Endothelial cell (in vitro differentiated cells): ENCODE measurements at regions not wholly inside any gene's neighbourhood (a gene's known extent, or its start where the extent isn't known, plus 50 kb on each side); places are given as distances from the start of the nearest gene placed in this dataset.
"Not testable (repeated sequence)": the region's sequence is repeated elsewhere in the genome, so short reads cannot be mapped to it uniquely, and the experiment has no call there.

ENCODE experiments used
- DNase-seq: peaks from one replicate; pipeline ENCODE4 v3.0.0; 2021; ENCODE audit warnings: low spot score
- H3K27ac Mint-ChIP-seq: one replicate; pipeline ENCODE4 v1.8.0; 2021; ENCODE audit warnings: mixed read lengths, inconsistent platforms; ENCODE audit not compliant: unreplicated experiment
- H3K27me3 Mint-ChIP-seq: one replicate; pipeline ENCODE4 v1.8.0; 2021; ENCODE audit warnings: mild to moderate bottlenecking, moderate library complexity, mixed read lengths, inconsistent platforms; ENCODE audit not compliant: unreplicated experiment
- H3K36me3 Mint-ChIP-seq: one replicate; pipeline ENCODE4 v1.8.0; 2021; ENCODE audit warnings: mild to moderate bottlenecking, low read depth, mixed read lengths, inconsistent platforms; ENCODE audit not compliant: unreplicated experiment
- H3K4me1 Mint-ChIP-seq: one replicate; pipeline ENCODE4 v1.8.0; 2021; ENCODE audit warnings: mild to moderate bottlenecking, mixed read lengths, inconsistent platforms; ENCODE audit not compliant: unreplicated experiment
- H3K4me3 Mint-ChIP-seq: one replicate; pipeline ENCODE4 v1.8.0; 2021; ENCODE audit warnings: mild to moderate bottlenecking, mixed read lengths, inconsistent platforms; ENCODE audit not compliant: unreplicated experiment
- H3K9me3 Mint-ChIP-seq: one replicate; pipeline ENCODE4 v1.8.0; 2021; ENCODE audit warnings: mixed read lengths, inconsistent platforms; ENCODE audit not compliant: unreplicated experiment
- CTCF ChIP-seq: fragments of 200-600 bp; sonication (generic); IDR thresholded peaks from one replicate; pipeline ENCODE4 v1.5.0; 2021; ENCODE audit warnings: antibody characterized with exemption; ENCODE audit not compliant: unreplicated experiment

GRCh38 chr12:25682421-25682820 lies 129.3 kb upstream of the LMNTD1 start:
- Mint-ChIP-seq H3K9me3 (no peaks in the 10 kb centered on the region), H3K27me3 (peaks cover 2% of the 10 kb centered on the region), H3K4me3 (no peak overlapping the region), H3K36me3 (no peaks in the 10 kb centered on the region), H3K27ac (no peak overlapping the region), H3K4me1 (no peaks in the 10 kb centered on the region)
- no peak for TF ChIP-seq CTCF
- DNase-seq, result no peak

GRCh38 chr12:25684070-25684469 lies 131.0 kb upstream of the LMNTD1 start:
- Mint-ChIP-seq H3K4me3 (no peak overlapping the region), H3K9me3 (no peaks in the 10 kb centered on the region), H3K27me3 (peaks cover 2% of the 10 kb centered on the region), H3K36me3 (no peaks in the 10 kb centered on the region), H3K27ac (no peak overlapping the region), H3K4me1 (no peaks in the 10 kb centered on the region)
- TF ChIP-seq CTCF, result no peak
- DNase-seq, result no peak

- Mint-ChIP-seq H3K9me3 (no peaks in the 10 kb centered on the region), H3K4me3 (no peak overlapping the region), H3K4me1 (peaks cover 10% of the 10 kb centered on the region), H3K27me3 (peaks cover 1% of the 10 kb centered on the region), H3K36me3 (no peaks in the 10 kb centered on the region), H3K27ac (no peak overlapping the region)
- no peak for DNase-seq
- TF ChIP-seq CTCF, result no peak
These were observed 133.3 kb upstream of the LMNTD1 start for GRCh38 chr12:25686351-25686750.

- H3K27me3 Mint-ChIP-seq, result peaks cover 1% of the 10 kb centered on the region
- H3K4me1 Mint-ChIP-seq, result peaks cover 10% of the 10 kb centered on the region
- no peaks in the 10 kb centered on the region for H3K9me3 Mint-ChIP-seq
- H3K36me3 Mint-ChIP-seq, result no peaks in the 10 kb centered on the region
- H3K4me3 Mint-ChIP-seq, result no peak overlapping the region
- no peak for DNase-seq
- no peak for TF ChIP-seq CTCF
- H3K27ac Mint-ChIP-seq, result no peak overlapping the region
These were observed 134.1 kb upstream of the LMNTD1 start for GRCh38 chr12:25687226-25687625.

- not testable (repeated sequence) for H3K9me3 Mint-ChIP-seq, DNase-seq, H3K36me3 Mint-ChIP-seq, H3K4me1 Mint-ChIP-seq, H3K4me3 Mint-ChIP-seq, H3K27me3 Mint-ChIP-seq, H3K27ac Mint-ChIP-seq
These were observed 135.8 kb upstream of the LMNTD1 start for GRCh38 chr12:25688851-25689250.

- no peaks in the 10 kb centered on the region for H3K27me3 Mint-ChIP-seq
- TF ChIP-seq CTCF, result no peak
These were observed 137.0 kb upstream of the LMNTD1 start for GRCh38 chr12:25689996-25690501.

More at GRCh38 chr12:25689996-25690501, 137.0 kb upstream of the LMNTD1 start:
- Mint-ChIP-seq H3K9me3 (no peaks in the 10 kb centered on the region), H3K27ac (no peak overlapping the region), H3K4me3 (no peak overlapping the region), H3K4me1 (peaks cover 10% of the 10 kb centered on the region), H3K36me3 (no peaks in the 10 kb centered on the region)
- no peak for DNase-seq
